NCI-H1105 treated with DMSO at 0.1 percent for 48 hours (cell line): ENCODE measurements at regions not wholly inside any gene's neighbourhood (a gene's known extent, or its start where the extent isn't known, plus 50 kb on each side); places are given as distances from the start of the nearest gene placed in this dataset.
A peak's percentile ranks its signal among the peaks of the same experiment; 100 is the strongest.
"Not testable (repeated sequence)": the region's sequence is repeated elsewhere in the genome, so short reads cannot be mapped to it uniquely, and the experiment has no call there.

Source experiments
- DNase-seq: peaks from one replicate; lab custom pipeline; 2025; lab: John Stamatoyannopoulos, UW

DNA sequence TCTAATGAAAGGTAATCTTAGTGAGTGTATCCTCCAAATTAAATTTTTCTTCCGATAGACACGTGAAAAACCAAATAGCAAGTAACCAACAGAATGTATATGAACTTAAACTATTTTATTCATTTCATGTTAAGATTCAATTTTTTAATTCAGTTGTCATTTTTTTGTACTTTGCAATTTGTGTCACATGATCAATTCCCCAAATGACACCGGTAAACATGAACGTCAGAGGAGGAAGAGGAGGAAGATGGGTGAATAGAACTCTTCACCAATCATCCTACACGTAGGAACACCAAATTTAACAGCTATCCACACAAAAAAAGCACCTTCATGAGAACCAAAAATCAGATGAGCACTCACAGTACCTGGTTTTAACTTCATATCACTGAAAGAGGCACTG lies 401.4 kb upstream of the MIR17HG start:
- DNase-seq, result not testable (repeated sequence)

- DNase-seq, result no peak
Observed at GRCh38 chr13:90947976-90948375, 399.5 kb upstream of the MIR17HG start.

DNA sequence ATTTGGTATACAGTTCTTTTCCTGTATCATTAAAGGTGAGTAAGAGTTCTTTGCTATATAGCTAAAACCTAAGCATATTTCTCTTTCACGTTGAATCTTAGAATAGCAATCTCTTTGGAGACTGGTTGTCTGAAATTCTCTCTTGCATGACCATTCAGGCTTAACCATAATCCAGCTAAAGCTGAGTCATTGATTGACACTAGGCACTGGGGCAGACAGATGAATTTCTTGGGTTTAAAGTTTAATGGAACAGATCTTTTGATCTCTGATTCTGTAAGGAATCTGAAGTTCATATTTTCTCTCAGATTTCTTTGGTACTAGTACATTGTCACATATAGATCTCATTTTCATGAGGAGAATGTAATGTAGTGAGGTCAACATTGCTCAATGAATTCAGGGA lies 397.3 kb upstream of the MIR17HG start:
- no peak for DNase-seq

- DNase-seq, result no peak
Observed at GRCh38 chr13:90951663-90952062, 395.8 kb upstream of the MIR17HG start.

DNA sequence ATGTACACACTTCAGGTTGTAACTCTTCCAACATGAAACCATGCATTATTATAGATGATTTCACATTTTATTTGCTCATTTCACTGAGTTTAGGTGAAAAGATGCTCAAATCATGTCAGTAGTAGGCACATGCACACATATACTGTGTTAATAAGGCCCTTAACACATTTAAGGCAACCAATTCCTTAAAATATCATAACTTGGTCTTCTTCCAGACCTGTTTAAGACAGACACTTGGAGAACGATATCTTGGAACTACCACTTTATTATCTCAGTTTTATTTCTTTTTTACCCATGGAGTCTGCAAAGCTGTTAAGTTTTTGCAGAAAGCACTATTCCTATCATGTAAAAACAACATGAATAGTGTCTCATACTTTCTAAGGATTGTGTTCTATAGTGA lies 395.2 kb upstream of the MIR17HG start:
- no peak for DNase-seq

DNA sequence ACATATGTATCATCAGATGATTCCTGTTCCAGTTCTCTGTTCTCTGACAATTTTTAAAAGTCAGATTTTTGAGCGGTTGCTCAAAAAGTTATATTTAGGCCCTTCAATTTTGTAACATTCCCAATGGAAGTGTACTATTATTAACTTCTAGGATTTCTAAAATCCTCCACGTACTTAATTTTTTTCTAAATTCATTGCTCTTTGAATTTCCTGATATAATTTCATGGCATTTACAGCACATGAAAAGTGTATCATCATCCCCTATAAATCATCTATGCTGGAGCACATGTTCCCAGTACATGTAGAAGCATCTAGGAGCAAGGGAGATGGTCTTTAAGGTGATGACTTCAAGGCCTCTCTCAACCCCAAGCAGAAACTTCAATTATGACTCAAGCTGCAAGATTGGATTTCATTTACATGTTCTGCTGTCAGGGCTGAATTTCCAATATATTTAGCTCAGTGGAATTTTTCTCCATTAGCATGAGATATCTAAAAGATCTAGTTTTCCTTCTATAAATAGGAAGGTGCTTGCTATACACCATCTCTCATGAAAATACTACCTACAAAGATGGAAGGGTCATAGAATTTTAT lies 392.8 kb upstream of the MIR17HG start:
- DNase-seq, result no peak

- no peak for DNase-seq
Observed at GRCh38 chr13:90956031-90956430, 391.5 kb upstream of the MIR17HG start.

DNA sequence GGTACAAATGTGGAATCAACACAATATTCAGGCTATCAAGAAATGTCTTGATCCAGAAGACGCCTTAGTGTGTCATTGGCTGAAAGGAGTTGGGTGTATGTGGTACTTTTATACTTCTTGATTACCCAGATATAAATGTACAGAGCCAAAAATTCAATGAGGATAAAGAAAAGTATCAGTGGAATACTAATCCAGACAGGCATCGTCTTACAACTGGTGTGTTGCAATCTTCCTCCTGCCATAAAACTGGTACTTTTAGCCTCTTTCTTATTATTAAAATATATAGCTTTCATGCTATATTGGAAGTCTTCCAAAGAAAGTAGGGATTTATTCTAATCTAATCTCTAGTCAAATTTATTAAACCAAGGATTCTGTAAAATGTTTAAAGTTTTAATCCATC lies 388.6 kb upstream of the MIR17HG start:
- no peak for DNase-seq

GRCh38 chr13:90968166-90968904 lies 379.2 kb upstream of the MIR17HG start:
- peak; percentile 2 for DNase-seq

GRCh38 chr13:90974249-90974975 lies 373.1 kb upstream of the MIR17HG start:
- no peak for DNase-seq

- DNase-seq, result no peak
Observed at GRCh38 chr13:90979059-90979458, 368.4 kb upstream of the MIR17HG start.

GRCh38 chr13:90984756-90985155 lies 362.7 kb upstream of the MIR17HG start:
- DNase-seq, result no peak

- no peak for DNase-seq
Observed at GRCh38 chr13:90995001-90995400, 352.5 kb upstream of the MIR17HG start.

DNA sequence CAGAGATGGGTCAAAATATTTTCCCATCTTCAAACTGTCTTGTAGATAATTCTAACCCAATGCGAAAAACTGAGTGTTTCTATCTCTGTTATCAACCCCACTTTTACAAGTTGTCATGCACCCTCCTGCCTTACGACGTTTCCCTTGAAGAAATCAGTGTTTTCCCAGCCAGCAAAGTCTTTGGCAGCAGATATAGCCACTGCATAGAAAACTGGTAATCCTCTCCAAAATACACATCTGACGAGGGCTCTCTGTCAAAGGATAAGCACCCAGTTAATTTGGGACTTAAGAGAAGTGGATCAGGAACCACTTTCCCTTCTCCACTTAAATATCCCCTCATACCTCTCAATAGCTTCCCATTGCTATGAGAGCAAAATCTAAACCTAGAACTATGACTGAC lies 351.9 kb upstream of the MIR17HG start:
- DNase-seq, result no peak

- no peak for DNase-seq
Observed at GRCh38 chr13:90997951-90998350, 349.5 kb upstream of the MIR17HG start.

DNA sequence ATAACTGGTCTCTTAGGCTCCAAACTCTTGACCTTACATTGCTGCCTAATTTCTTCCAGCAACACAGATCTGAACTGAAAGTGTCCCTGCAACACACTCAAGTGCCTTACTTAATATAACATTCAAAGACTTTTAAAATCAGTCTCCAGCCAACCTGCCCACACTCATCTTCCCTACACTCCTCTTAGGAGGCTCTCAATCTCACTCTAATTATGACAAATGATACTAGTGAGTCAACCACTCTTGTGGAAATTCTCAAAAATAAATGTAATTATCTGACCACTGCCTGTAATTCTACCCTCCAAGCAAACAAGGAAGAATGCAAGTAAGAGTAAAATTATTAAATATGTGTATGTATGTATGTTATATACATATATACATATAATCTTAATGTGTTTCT lies 348.1 kb upstream of the MIR17HG start:
- peak; percentile 7 for DNase-seq

DNA sequence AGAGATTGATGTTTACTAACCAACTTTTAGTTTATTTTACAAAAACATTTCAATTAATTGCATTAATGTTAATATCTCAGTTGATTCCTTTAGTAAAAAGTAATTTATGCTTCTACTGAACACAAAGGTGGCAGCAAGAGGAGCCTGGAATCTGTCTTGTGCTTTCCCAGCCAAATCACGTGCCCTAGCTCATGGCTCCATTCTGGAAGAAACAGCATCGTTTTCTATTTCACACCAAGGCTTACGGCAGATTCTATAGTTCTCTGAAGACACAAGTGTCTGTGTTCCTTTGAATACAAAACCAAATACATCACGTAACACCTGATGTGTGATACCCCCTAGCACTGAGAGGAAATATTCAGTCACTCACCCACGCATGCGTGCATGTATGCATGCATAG lies 346.1 kb upstream of the MIR17HG start:
- DNase-seq, result no peak

GRCh38 chr13:91014696-91015095 lies 332.8 kb upstream of the MIR17HG start:
- DNase-seq, result no peak

DNA sequence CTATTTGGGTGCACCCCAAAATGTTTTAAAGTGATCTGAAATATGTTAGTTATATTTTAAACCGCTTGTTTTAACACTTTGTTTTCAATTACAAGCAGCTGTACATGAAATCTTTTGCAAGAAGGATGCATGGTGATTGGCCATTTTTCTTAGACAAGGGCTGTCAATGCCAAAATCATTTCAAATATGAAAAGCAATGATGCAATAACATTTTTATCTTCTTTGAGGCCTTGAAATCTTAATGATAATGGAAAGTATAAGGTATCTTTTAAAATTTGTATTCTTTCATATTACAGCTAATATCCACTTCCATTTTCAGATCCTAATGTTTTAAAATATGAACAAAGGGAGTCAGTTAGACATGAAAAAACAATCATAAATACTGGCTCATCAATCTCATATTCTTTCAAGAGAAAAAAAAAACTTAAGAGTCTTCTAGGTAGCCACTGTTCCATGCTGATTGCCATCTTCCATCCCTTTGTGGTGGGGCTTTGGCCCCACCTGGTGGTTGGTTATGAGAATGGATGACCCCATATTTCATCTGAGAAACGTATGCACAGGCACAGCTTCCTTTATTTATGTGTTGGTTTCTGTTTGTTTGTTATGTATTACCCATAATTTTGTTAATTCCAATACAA lies 330.3 kb upstream of the MIR17HG start:
- peak; percentile 43 for DNase-seq

DNA sequence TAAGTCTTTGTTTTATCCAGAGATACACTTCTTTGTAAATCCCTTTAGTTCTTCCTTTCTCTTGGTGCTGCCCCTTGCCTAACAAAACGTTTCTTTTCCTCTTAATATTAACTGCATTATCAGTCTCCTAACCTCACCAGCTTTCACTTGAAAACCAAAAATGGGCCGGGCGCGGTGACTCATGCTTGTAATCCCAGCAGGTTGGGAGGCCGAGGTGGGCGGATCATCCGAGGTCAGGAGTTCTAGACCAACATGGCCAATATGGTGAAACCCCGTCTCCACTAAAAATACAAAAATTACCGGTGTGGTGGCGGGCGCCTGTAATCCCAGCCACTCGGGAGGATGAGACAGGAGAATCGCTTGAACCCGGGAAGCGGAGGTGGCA lies 329.8 kb upstream of the MIR17HG start:
- no peak for DNase-seq

DNA sequence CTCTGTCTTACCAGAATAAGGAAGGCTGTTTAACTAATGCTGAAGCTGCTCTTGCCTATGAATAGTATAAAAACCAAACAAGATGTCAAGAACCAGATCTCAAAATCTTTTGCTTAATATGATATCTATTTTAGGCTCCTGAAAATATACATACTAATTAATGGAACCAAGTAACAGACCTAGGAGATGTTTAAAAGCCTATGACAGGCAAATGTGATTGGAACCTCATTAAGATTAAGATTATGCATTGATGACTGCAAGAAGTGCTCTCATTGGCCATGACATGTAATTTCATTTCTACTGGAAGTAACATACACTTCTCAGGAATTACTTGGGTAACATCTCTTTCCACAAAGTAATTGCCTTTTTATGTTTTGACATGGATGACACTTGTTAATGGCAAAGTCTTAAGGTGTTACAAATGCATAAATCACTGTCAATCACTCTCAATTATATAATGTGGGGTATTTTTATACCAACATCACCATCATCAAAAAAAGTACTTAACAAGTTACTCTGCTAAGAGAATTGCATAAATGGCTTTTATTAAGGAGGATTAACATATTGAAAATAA lies 326.9 kb upstream of the MIR17HG start:
- DNase-seq, result no peak

- DNase-seq, result no peak
Observed at GRCh38 chr13:91024157-91024792, 323.2 kb upstream of the MIR17HG start.
